GM18867 (cell line): ENCODE measurements at regions not wholly inside any gene's neighbourhood (a gene's known extent, or its start where the extent isn't known, plus 50 kb on each side); places are given as distances from the start of the nearest gene placed in this dataset.

Experiments
- ATAC-seq: cut with Tn5 transposase; IDR thresholded peaks from one replicate; pipeline ENCODE4 v1.9.1; 2021; ENCODE audit warnings: mild to moderate bottlenecking, moderate library complexity; ENCODE audit not compliant: unreplicated experiment

DNA sequence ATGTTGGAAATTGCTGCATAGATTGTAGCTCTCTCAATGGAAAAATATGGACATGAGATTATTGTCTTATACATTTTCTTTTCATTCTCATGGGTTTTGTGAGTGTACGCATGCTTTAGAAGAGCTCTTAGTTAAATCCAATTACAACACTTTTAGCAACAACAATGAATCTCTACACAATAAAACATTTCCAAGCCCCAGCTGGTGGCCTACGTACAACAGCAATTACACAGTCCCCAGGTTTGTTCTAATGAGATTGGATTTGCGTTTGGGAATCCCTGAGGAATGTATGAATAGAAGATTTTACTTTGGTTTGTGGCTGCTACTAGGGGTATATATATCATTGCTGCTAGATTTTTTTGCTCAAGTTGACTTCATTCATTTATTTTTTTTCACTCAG lies 98.6 kb downstream of the FHDC1 start:
- no peak for ATAC-seq

- no peak for ATAC-seq
Observed at GRCh38 chr4:153036931-153037482, 100.9 kb downstream of the FHDC1 start.

- ATAC-seq = no peak
Observed at GRCh38 chr4:153038623-153039311, 102.6 kb downstream of the FHDC1 start.

- no peak for ATAC-seq
Observed at GRCh38 chr4:153039542-153040185, 103.5 kb downstream of the FHDC1 start.

GRCh38 chr4:153040677-153041076 lies 104.6 kb downstream of the FHDC1 start:
- ATAC-seq = no peak

- no peak for ATAC-seq
Observed at GRCh38 chr4:153044036-153044435, 107.9 kb downstream of the FHDC1 start.

DNA sequence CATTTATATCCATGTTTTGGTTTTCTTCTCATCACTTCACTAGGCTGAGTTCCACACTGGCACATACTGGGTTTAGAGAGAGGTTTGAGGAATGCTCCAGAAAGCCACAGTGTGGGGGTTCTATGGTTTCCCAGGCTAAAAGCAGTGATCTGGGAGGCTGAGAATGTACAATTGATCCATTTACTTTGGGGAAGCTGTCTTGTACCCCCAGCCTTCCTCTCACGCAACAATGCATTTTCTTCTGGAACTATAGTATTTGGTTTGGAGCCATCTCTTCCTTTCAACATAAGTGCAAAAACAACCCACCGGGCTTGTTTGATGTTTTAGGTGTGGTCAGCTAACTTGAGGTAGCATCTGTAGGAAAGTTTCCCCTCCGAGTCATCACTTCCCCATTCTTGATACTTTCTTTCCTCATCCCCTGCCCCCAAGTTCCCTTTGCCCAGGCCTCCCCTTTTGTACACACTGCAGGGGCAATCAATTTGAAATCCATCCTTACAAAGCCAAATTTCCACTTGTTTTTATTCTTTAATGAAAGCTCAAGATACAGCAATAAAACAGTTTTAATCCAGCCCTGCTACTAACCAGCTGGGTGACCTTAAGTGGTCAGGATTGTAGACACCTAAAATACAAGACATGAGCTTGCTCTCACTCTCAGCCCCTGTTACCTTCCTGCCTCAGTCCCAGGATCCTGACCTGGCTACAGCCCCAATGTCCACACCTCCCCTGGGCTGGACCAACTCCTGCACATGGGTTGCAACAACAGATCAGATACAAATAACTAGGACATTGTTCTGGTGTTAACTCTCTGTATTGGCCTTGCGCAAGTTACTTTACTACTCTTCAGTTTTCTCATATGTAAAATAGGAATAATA lies 109.2 kb downstream of the FHDC1 start:
- no peak for ATAC-seq

- no peak for ATAC-seq
Observed at GRCh38 chr4:153058671-153059060, 122.5 kb downstream of the FHDC1 start.

GRCh38 chr4:153060196-153060595 lies 124.1 kb downstream of the FHDC1 start:
- no peak for ATAC-seq

- no peak for ATAC-seq
Observed at GRCh38 chr4:153061971-153062370, 125.8 kb downstream of the FHDC1 start.

DNA sequence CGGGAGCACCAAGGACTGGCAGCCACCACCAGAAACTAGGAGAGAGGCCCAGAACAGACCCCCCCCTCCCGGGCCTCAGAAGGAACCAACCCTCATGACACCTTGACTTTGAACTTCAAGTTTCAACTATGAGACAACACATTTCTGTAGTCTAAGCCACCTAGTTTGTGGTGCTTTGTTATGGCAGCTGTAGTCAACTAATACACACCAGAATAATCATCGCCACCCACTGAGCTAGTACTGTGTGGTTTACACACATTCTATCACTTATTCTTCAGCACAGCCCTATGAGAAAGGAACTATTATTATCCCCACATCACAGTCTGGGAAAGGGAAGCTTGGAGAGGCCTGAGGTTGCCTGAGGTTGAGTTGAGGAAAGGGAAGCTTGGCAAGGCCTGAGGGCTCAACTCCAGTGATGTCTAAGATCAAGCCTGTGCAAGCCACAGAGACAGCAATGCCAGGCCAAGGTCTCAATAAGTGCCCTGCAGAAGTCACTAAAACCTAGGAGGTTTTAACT lies 126.6 kb downstream of the FHDC1 start:
- ATAC-seq = no peak

DNA sequence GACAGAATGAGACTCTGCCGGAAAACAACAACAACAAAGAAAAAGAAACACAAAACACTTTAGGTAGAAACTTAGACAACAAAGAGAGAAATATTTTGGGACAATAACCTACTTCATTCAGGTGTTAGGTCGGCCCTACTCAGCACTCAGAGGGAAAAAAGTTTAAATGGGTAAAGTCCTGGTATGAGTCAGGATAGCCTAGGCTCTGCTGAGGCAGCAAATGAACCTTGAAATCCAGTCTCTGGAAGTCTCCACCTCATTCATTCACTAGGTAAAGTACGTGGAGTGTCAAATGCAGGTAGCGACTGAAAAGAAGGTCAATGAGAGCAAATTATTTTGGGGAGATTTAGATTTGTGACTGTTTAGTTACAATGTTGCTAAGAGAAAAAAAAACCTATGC lies 127.4 kb downstream of the FHDC1 start:
- ATAC-seq = no peak

GRCh38 chr4:153064571-153064970 lies 128.4 kb downstream of the FHDC1 start:
- no peak for ATAC-seq

DNA sequence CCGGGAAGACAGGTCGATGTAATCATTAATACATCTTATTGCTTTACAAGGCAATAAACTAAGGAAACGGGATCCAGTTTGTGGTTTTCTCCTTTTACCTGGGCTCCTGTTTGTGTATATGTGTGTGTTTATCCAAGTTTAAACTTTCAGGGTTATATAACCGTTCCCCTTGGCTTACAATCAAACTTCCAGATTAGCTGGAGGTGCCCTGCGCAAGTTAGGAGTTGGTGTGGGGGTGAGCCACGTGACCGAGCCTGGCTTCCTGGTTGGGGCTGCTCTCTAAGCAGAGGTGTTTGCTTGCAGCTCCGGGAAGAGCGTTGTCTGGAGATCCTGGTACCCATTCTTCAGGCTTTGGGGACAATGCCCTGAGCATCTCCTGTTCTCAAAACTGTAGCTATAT lies 129.2 kb downstream of the FHDC1 start:
- ATAC-seq = no peak

DNA sequence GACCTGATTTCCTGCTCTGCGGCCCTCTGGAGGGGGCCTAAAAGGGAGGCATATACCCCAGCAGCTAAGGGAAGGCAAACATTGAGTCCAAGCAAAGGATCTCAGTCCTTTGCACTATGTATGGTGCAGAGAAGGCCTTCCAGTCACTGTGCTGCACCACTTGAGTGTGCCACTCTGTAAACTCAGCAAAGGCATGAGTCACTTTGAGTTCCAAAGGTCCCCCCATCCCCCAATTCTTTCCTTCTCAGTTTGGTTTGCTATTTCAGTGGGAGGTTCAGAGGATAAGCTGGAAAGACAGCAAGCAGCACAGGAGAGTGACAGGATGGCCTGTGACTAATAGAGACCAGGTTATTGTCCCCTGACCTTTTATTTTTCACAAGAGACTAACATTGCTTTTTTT lies 131.3 kb downstream of the FHDC1 start:
- ATAC-seq = no peak

DNA sequence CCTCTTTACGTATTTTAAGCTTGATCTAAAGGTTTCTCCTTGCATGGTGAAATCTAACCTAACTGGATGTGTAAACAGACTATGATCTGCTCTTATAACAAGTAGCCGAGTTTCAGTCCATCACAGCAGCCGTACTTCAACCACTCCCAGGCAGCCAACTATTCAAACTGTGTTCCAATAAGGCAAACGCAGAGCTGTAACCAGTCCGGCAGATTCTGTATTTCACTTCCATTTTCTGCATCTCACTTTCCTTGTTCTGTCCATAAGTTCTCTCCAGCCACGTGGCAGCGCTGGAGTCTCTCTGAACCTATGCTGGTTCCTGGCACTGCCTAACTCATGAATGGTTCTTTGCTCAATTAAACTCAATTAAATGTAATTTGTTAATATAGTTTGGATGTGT lies 132.6 kb downstream of the FHDC1 start:
- no peak for ATAC-seq

DNA sequence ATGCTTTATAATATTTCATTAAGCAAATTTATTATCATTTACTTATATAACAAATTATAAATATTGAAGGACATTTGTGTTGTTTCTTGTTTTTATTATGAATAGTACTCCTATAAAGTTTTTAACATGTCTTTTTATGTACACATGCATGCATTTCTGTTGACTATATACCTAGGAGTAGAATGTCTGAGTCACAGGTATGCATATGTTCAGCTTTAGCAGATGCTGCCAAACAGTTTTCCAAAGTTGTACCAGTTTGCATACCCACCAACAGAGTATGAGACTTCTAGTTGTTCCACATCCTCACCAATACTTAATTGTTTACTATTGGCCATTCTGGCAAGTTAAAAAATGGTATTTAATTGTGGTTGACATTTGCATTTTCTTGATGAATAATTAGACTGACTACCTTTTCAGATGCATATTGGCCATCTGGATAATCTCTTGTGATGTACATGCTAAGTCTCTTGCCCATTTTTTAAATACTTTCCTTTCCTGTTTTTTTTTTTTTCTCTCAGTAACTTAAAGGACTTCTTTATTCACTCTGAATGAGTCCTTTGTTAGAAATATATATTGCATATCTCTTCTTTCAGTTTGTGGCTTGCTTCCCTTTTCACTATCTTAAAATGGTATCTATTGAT lies 132.2 kb upstream of the TRIM2 start:
- ATAC-seq = no peak

DNA sequence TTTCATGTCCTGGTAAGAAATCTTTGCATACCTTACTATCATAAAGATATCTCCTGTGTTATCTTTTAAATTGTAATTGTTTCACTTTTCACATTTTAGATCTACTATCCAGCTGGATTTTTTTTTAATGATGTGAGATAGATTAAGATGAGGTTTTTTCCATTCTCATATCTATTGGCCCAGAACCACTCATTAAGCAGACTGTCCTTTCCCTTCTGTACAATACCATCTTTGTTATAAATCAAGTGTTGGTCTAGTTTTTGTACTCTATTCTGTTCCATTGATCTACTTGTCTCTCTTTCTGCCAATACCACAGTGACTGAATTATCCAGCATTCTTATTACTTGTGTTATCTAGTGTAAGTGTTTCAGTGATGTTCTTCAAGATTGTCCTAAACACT lies 131.6 kb upstream of the TRIM2 start:
- ATAC-seq = no peak

DNA sequence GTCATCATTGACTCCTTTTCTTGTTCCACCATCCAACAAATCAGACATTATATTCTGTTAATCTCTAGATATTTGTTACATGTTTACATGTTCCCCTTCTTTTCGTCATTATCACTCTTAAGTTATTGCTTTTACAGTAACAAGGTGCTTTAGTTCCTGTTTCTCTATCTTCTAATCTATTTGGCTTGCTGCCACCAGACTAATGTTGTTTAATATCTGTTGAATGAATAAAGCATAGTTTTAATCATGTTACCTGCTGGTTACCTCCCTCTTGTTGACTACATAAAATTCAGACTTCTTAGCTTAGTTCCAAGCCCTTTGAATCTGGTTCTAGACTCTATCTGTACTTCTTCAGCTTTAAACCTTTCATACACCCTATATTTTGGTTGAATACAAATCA lies 129.8 kb upstream of the TRIM2 start:
- ATAC-seq = no peak

DNA sequence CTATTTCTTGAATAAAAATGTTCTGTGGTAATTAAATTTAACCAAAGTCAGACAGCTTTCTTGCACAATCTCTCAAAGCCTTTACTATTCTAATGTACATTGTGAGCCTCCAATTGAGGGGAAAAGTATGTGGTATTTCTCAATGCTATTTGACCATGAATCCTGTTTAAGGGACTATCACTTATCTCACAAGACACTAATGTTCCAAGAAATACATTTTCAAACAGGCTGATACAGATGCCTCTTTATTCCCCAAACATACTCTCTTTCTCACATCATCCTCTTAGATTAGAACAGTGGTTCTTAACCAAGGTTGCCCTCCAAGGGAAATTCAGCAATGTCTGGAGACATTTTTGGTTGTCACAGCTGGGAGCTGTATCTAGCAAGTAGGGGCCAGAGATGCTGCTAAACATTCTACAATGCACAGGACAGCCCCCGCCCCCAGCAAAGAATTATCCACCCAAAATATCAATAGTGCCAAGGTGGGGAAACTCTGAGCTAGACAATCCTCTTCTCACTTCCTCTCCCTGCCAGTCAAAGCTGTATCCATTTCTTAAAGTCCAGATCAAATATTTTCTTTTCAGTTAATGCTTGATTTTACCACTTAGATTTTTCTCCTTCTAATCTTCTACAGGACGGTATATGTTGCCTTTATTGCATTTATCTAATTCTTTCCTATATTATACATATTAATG lies 129.2 kb upstream of the TRIM2 start:
- no peak for ATAC-seq
